NCI-H510A treated with DMSO at 0.1 percent for 48 hours (cell line): ENCODE measurements at regions not wholly inside any gene's neighbourhood (a gene's known extent, or its start where the extent isn't known, plus 50 kb on each side); places are given as distances from the start of the nearest gene placed in this dataset.
"Not testable (repeated sequence)": the region's sequence is repeated elsewhere in the genome, so short reads cannot be mapped to it uniquely, and the experiment has no call there.

Experiments
- DNase-seq: peaks from one replicate; lab custom pipeline; 2025; lab: John Stamatoyannopoulos, UW

DNA sequence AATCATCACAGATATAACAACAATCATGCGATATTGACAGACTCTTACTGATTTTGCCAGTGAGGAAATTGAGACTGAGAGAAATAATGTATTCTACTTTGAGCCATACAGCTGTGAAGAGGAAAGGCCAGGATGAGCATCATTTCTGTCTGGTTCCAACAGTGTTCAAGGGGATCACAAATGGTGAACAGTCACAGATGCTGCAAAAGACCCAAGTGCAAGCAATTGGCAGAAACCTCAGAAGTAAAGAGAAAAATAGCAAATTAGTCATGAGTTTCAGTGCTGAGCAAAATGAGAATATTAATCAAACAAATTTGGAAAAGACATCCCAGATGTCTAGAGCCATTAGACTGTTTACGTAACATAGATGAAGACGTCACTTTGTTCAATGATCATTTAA is 114.1 kb downstream of the RAB38 start:
- no peak for DNase-seq

- DNase-seq = no peak
Observed at GRCh38 chr11:88059326-88059725, 115.9 kb downstream of the RAB38 start.

DNA sequence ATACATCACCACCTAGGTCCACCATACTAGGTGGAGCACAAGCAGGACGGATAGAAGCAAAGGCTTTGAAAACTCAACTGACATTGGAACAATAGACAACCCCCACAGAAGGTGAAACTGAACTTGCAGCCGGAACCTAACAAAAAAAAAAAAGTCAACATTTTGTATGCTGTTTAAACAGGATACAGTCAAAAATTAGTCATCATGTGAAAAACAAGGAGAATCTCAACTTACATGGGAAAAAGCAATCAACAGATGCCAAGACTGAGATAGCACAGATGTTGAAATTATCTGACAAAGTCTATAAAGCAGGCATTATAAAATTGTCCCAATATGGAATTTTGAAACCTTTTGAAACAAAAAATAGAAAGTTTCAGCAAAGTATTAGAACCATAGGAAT is 123.8 kb downstream of the RAB38 start:
- no peak for DNase-seq

DNA sequence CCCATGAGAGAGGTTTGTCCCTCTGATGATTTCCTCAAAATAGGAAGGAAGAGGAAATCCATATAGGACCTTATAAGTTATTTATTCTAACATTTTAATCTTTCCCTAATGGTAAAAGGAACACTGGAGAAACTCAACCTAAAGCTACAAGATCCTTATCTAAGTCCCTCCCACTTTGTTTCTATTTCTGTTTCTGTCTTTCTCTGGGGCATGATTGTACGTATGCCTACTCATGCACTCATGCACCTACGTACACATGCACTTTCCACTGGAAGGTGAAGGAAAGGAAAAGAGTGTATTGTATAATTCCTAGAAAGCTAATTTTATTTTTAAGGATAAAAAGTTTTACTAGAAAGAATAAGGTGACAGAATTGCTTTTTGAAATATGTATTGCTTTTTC is 125.0 kb downstream of the RAB38 start:
- DNase-seq = no peak

- DNase-seq = not testable (repeated sequence)
Observed at GRCh38 chr11:88045288-88045687, 130.0 kb downstream of the RAB38 start.

GRCh38 chr11:88044658-88045057 is 130.6 kb downstream of the RAB38 start:
- DNase-seq = not testable (repeated sequence)

GRCh38 chr11:88043149-88043548 is 132.1 kb downstream of the RAB38 start:
- no peak for DNase-seq

- DNase-seq = no peak
Observed at GRCh38 chr11:88042647-88043046, 132.6 kb downstream of the RAB38 start.

DNA sequence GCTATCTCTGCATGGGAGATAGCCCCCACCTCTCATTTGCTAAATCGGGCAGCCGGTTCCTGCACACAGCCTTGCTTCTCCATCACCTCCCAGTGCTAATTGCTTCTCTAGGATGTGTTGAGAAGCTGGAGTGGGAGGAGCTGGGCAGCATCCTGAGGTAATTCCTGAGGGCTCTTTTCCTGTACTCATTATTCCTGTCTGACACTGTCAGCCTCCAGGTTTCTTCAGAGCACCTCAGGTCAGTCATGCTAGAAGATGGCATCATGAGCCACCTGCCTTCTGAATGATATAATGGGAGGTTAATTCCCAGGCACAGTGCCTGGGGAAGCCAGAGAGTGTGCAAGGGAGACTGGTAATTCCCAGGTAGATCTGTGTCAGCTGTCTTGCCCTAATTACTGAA is 133.0 kb downstream of the RAB38 start:
- no peak for DNase-seq

DNA sequence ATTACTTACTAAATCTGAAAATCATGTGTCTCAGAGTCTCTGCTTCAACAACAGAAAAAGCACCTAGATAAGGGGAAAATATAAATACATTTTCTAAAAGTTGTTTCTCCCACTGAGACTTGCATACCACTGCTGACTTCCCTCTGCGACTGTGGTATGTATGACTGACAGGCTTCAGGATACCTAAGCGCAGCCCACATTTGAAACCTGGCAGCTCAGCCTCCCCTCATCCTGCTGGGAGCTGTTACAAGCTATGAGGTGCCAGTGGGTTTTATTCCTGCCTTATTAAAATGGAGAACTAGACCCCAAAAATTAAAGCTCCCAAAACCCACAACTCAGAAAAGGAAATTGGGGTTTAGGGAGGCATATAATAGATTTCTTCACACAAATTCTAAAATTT is 133.6 kb downstream of the RAB38 start:
- no peak for DNase-seq

- DNase-seq = no peak
Observed at GRCh38 chr11:88040148-88040496, 135.1 kb downstream of the RAB38 start.

DNA sequence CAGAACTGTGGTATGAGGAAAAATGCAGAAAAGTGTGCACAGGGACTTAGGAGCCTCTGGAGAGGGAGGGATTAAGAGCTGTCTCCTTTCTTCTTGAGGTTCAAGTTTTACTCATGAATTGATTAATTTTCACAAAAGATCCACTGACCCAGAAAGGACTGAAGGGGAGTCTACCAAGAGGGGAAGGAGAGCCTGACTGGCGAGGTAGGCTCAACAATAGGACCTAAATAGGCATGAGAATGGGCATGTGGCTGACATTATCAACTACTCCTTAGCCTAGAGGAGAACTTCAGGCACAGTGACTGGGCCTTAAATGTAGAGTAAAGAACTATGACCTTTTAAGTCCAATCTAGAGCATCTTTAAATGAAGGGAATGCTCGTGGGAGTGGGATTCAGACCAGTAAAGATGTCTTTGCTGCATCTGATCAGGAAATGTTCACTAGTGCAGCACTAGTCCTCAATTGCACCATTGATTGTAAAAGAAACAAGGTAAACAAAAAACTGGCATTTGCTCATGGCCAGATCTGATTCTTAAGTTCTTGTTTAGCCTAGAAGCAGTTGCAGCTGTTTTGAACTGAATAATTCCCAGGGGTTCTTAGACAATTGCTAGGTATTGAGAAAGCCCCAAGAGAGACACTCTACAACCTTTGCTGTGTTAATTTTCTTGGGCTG is 135.6 kb downstream of the RAB38 start:
- DNase-seq = no peak

DNA sequence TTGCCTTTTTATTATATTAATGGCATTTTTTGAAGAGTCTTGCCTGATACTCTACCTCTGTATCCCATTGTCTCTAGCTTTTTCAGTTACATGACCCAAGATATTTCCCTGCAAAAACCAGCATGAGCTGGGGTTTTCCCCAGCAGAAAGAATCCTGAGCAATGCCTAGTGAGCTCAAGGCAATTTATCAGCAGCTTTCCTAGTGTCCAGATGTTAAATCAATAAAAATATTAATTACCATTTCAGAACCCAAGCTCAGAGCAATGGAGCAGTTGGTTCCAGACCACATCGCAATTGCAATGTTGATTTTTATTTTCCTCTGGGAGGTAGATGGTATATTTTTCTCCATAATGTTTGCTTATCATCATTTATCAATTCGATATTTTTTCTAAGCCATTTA is 137.2 kb downstream of the RAB38 start:
- DNase-seq = no peak

DNA sequence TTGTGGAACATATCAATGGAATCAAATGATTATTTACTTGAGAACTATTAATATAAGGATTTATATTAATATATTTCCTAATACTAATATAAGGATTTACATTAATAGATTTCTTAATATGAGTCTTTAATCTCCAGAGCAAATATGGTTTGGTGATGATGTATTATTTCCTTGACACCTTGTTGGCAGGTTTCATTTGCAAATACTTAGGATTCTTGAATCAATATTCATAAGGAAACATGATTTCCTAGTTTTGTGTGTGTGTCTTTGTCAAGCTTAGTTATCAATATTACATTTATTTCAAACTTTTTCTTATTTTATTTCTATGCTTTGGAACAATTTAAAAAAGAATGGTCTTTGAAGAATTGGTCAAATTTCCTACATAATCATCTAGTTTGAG is 138.5 kb downstream of the RAB38 start:
- DNase-seq = no peak

GRCh38 chr11:88035271-88035670 is 140.0 kb downstream of the RAB38 start:
- no peak for DNase-seq

DNA sequence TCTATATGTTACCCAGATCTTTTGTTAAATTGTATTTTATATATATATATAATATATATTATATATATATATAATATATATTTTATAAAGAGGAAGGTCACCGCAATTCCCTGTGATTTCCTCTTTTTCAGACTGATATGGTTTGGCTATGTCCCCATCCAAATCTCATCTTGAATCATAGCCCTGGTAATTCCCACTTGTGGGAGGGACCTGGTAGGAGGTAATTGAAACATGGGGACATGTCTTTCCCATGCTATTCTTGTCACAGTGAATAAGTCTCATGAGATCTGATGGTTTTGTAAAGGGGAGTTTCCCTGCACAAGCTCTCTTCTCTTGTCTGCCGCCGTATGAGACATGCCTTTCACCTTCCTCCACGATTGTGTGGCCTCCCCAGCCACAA is 157.6 kb downstream of the RAB38 start:
- no peak for DNase-seq

- DNase-seq = peak; percentile 73
Observed at GRCh38 chr11:88016392-88017170, 158.7 kb downstream of the RAB38 start.

GRCh38 chr11:88015170-88015569 is 160.1 kb downstream of the RAB38 start:
- no peak for DNase-seq

- no peak for DNase-seq
Observed at GRCh38 chr11:88013508-88014065, 161.7 kb downstream of the RAB38 start.

- DNase-seq = no peak
Observed at GRCh38 chr11:88012456-88012855, 162.8 kb downstream of the RAB38 start.

GRCh38 chr11:87976009-87976408 is 199.2 kb downstream of the RAB38 start:
- no peak for DNase-seq

GRCh38 chr11:87974797-87975196 is 200.4 kb downstream of the RAB38 start:
- no peak for DNase-seq

DNA sequence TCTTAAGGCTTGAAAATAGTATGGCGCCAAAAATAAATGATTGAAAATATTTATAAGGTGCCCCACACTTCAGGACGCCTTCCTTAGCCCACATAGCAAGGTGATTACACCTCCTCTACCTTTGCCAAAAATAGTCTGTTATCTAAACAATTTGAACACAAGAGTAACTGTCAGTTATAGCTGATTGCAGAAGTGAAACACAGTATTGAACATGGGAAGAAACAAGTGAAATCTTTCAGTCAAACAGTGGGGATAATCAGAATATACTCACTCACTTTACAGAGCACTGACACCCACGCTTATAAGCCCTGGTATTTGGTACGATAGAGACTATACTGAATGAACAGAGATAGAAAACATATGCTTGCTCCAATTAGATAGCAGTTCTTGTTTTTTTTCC is 203.1 kb downstream of the RAB38 start:
- DNase-seq = no peak

- peak; percentile 14 for DNase-seq
Observed at GRCh38 chr11:87971354-87971753, 203.9 kb downstream of the RAB38 start.
